PC-3 (cell line): ENCODE measurements at regions not wholly inside any gene's neighbourhood (a gene's known extent, or its start where the extent isn't known, plus 50 kb on each side); places are given as distances from the start of the nearest gene placed in this dataset.

Experiments used
- ATAC-seq: fragments of 200-7000 bp; cut with Tn5 transposase; 2 replicates; pipeline ENCODE4 v1.9.1; 2020; ENCODE audit warnings: mild to moderate bottlenecking, moderate library complexity
- BruUV-seq: library from RNA; stranded (reverse); fragments of 400-500 nt; replicated peaks from 2 replicates; lab custom pipeline; 2021; lab: Mats Ljungman, UMichigan
- CTCF ChIA-PET: fragments of 300-600 bp; sonication (Branson Sonifier 250); formaldehyde crosslinking; loops from one replicate; lab custom pipeline; 2022; ENCODE audit warnings: antibody characterized with exemption; lab: Charles Lee
- POLR2A ChIA-PET: fragments of 300-600 bp; sonication (Branson Sonifier 250); formaldehyde crosslinking; loops from one replicate; lab custom pipeline; 2022; ENCODE audit warnings: antibody characterized with exemption; ENCODE audit not compliant: unreplicated experiment; lab: Charles Lee
- DNase-seq: peaks from one replicate; pipeline ENCODE4 v3.0.0-alpha.2; 2015
- H2AFZ ChIP-seq: fragments of 300-600 bp; sonication (generic); 2 replicates; pipeline ENCODE4 v1.6.0; 2016; ENCODE audit warnings: antibody characterized with exemption, low read length
- H3F3A ChIP-seq: fragments of 300-600 bp; sonication (generic); one replicate; pipeline ENCODE4 v1.6.0; 2017; ENCODE audit warnings: antibody characterized with exemption, low read length, control low read depth, mild to moderate bottlenecking; ENCODE audit not compliant: unreplicated experiment
- H3K27ac ChIP-seq: fragments of 300-600 bp; sonication (generic); 2 replicates; pipeline ENCODE4 v1.5.1; 2016; ENCODE audit warnings: mild to moderate bottlenecking, low read length
- H3K27me3 ChIP-seq: fragments of 300-600 bp; sonication (generic); 2 replicates; pipeline ENCODE4 v1.6.1; 2016; ENCODE audit warnings: low read length, mixed read lengths
- H3K36me3 ChIP-seq: fragments of 300-600 bp; sonication (generic); 2 replicates; pipeline ENCODE4 v1.6.1; 2016; ENCODE audit warnings: low read depth, mixed run types, low read length, mixed read lengths
- H3K4me1 ChIP-seq: fragments of 300-600 bp; sonication (generic); 2 replicates; pipeline ENCODE4 v1.5.1; 2016; ENCODE audit warnings: low read length; ENCODE audit not compliant: insufficient read depth
- H3K4me2 ChIP-seq: fragments of 300-600 bp; sonication (generic); 2 replicates; pipeline ENCODE4 v1.6.0; 2016; ENCODE audit warnings: low read length
- H3K4me3 ChIP-seq: fragments of 300-600 bp; sonication (generic); 2 replicates; pipeline ENCODE4 v1.5.1; 2016; ENCODE audit warnings: mild to moderate bottlenecking, low read length, mixed read lengths
- H3K79me2 ChIP-seq: fragments of 300-600 bp; sonication (generic); 2 replicates; pipeline ENCODE4 v1.6.1; 2017; ENCODE audit warnings: low read length, mixed read lengths
- H3K9ac ChIP-seq: fragments of 300-600 bp; sonication (generic); 2 replicates; pipeline ENCODE4 v1.6.0; 2016; ENCODE audit warnings: mild to moderate bottlenecking, low read length
- H3K9me2 ChIP-seq: fragments of 300-600 bp; sonication (generic); replicated peaks from 2 replicates; pipeline ENCODE4 v1.6.1; 2016; ENCODE audit warnings: mixed run types, low read length, mixed read lengths
- H3K9me3 ChIP-seq: fragments of 300-600 bp; sonication (generic); 2 replicates; pipeline ENCODE4 v1.6.1; 2016; ENCODE audit warnings: low read length, mixed read lengths
- H4K20me1 ChIP-seq: fragments of 300-600 bp; sonication (generic); 2 replicates; pipeline ENCODE4 v1.6.1; 2016; ENCODE audit warnings: low read length, mixed read lengths
- EZH2 ChIP-seq: fragments of 300-600 bp; sonication (generic); IDR thresholded peaks from one replicate; pipeline ENCODE4 v1.6.1; 2017; ENCODE audit warnings: antibody characterized with exemption, mild to moderate bottlenecking, low read length; ENCODE audit not compliant: unreplicated experiment
- EZH2phosphoT487 ChIP-seq: fragments of 300-600 bp; sonication (generic); IDR thresholded peaks from 2 replicates; pipeline ENCODE4 v1.6.1; 2018; ENCODE audit warnings: mild to moderate bottlenecking, antibody characterized with exemption, low read length, borderline replicate concordance
- intact Hi-C: fragments of 100-400 bp; cut with micrococcal nuclease; formaldehyde crosslinking; loops from 2 replicates; pipeline ENCODE4 v1.9.0; 2023
- TF ChIP-seq, protein P1 (sequence below): fragments of 300-600 bp; sonication (generic); conservative IDR thresholded peaks from 2 replicates; pipeline ENCODE4 v1.5.1; 2017; ENCODE audit warnings: antibody characterized with exemption, low read depth, mild to moderate bottlenecking, low read length

- Histone ChIP-seq H3K36me3 (no peaks in the 10 kb centered on the region), H3K4me3 (no peak overlapping the region), H3F3A (no peaks in the 10 kb centered on the region), H3K4me1 (no peaks in the 10 kb centered on the region), H3K9me3 (no peaks in the 10 kb centered on the region), H3K27ac (no peak overlapping the region), H3K27me3 (no peaks in the 10 kb centered on the region), H3K79me2 (no peaks in the 10 kb centered on the region), H3K9me2 (no peaks in the 10 kb centered on the region), H3K9ac (no peak overlapping the region), H3K4me2 (no peak overlapping the region), H4K20me1 (no peaks in the 10 kb centered on the region), H2AFZ (no peak overlapping the region)
- DNase-seq (no peak), ATAC-seq (no peak)
- intact Hi-C loops = no loop called here
- BruUV-seq = no TSS peak
- CTCF ChIA-PET = no interaction called here
- POLR2A ChIA-PET = no interaction called here
- TF ChIP-seq EZH2 = no peak
- TF ChIP-seq, protein P1, sequence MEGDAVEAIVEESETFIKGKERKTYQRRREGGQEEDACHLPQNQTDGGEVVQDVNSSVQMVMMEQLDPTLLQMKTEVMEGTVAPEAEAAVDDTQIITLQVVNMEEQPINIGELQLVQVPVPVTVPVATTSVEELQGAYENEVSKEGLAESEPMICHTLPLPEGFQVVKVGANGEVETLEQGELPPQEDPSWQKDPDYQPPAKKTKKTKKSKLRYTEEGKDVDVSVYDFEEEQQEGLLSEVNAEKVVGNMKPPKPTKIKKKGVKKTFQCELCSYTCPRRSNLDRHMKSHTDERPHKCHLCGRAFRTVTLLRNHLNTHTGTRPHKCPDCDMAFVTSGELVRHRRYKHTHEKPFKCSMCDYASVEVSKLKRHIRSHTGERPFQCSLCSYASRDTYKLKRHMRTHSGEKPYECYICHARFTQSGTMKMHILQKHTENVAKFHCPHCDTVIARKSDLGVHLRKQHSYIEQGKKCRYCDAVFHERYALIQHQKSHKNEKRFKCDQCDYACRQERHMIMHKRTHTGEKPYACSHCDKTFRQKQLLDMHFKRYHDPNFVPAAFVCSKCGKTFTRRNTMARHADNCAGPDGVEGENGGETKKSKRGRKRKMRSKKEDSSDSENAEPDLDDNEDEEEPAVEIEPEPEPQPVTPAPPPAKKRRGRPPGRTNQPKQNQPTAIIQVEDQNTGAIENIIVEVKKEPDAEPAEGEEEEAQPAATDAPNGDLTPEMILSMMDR = no peak
- TF ChIP-seq EZH2phosphoT487 = no peak
These were observed 813.2 kb downstream of the PLA2G4A start for GRCh38 chr1:187641907-187642306.

- intact Hi-C loops = no loop called here
- Histone ChIP-seq H4K20me1 (no peaks in the 10 kb centered on the region), H3K9ac (no peak overlapping the region), H3K4me1 (no peaks in the 10 kb centered on the region), H3K27ac (no peak overlapping the region), H3K9me2 (no peaks in the 10 kb centered on the region), H3K79me2 (no peaks in the 10 kb centered on the region), H2AFZ (no peak overlapping the region), H3K9me3 (no peaks in the 10 kb centered on the region), H3F3A (no peaks in the 10 kb centered on the region), H3K27me3 (no peaks in the 10 kb centered on the region), H3K4me3 (no peak overlapping the region), H3K4me2 (no peak overlapping the region), H3K36me3 (no peaks in the 10 kb centered on the region)
- CTCF ChIA-PET = no interaction called here
- ATAC-seq (no peak), DNase-seq (no peak)
- TF ChIP-seq EZH2 (no peak), EZH2phosphoT487 (no peak)
- TF ChIP-seq, protein P1 = no peak
- POLR2A ChIA-PET = no interaction called here
- no TSS peak for BruUV-seq
These were observed 816.9 kb downstream of the PLA2G4A start for GRCh38 chr1:187645651-187646050.

- no peaks in the 10 kb centered on the region for H3K27me3 ChIP-seq
- no peak overlapping the region for H3K4me2 ChIP-seq
- no peaks in the 10 kb centered on the region for H3K4me1 ChIP-seq
- ATAC-seq (no peak), DNase-seq (no peak)
- H3K9ac ChIP-seq = no peak overlapping the region
- CTCF ChIA-PET = no interaction called here
- H3K9me3 ChIP-seq = no peaks in the 10 kb centered on the region
- H3K36me3 ChIP-seq = no peaks in the 10 kb centered on the region
- no peaks in the 10 kb centered on the region for H3F3A ChIP-seq
- H3K27ac ChIP-seq = no peak overlapping the region
- H2AFZ ChIP-seq = no peak overlapping the region
- POLR2A ChIA-PET = no interaction called here
- no peaks in the 10 kb centered on the region for H4K20me1 ChIP-seq
- H3K79me2 ChIP-seq = no peaks in the 10 kb centered on the region
- intact Hi-C loops = no loop called here
- H3K4me3 ChIP-seq = no peak overlapping the region
- no TSS peak for BruUV-seq
- TF ChIP-seq EZH2 = no peak
- TF ChIP-seq, protein P1 = no peak
- no peak for TF ChIP-seq EZH2phosphoT487
- H3K9me2 ChIP-seq = no peaks in the 10 kb centered on the region
These were observed 817.9 kb downstream of the PLA2G4A start for GRCh38 chr1:187646536-187647107.
